BE2C (cell line): ENCODE measurements at regions not wholly inside any gene's neighbourhood (a gene's known extent, or its start where the extent isn't known, plus 50 kb on each side); places are given as distances from the start of the nearest gene placed in this dataset.

Source experiments
- DNase-seq: peaks from one replicate; pipeline ENCODE4 v3.0.0-alpha.2; 2020
- H3K27me3 ChIP-seq: fragments of 250-450 bp; sonication (Bioruptor Pico); 2 replicates; pipeline ENCODE4 v1.5.1; 2020; ENCODE audit warnings: mild to moderate bottlenecking
- H3K36me3 ChIP-seq: fragments of 250-450 bp; sonication (Bioruptor Pico); 2 replicates; pipeline ENCODE4 v1.5.1; 2020; ENCODE audit warnings: mild to moderate bottlenecking
- H3K4me1 ChIP-seq: fragments of 250-450 bp; sonication (Bioruptor Pico); 2 replicates; pipeline ENCODE4 v1.5.1; 2020
- H3K4me3 ChIP-seq: 2 replicates; pipeline ENCODE4 v1.5.1; 2011; ENCODE audit warnings: low read depth, low read length
- H3K9me3 ChIP-seq: fragments of 250-450 bp; sonication (Bioruptor Pico); 2 replicates; pipeline ENCODE4 v1.5.1; 2020
- CTCF ChIP-seq: IDR thresholded peaks from 2 replicates; pipeline ENCODE4 v1.5.1; 2012; ENCODE audit warnings: mild to moderate bottlenecking, low read depth, low read length

GRCh38 chr6:86856379-86856778 is 80.9 kb upstream of the HTR1E start:
- Histone ChIP-seq H3K4me3 (no peak overlapping the region), H3K27me3 (no peaks in the 10 kb centered on the region), H3K4me1 (peaks cover 13% of the 10 kb centered on the region), H3K36me3 (no peaks in the 10 kb centered on the region), H3K9me3 (no peaks in the 10 kb centered on the region)
- TF ChIP-seq CTCF: no peak
- peak; percentile 7 for DNase-seq

GRCh38 chr6:86848986-86849385 is 88.3 kb upstream of the HTR1E start:
- Histone ChIP-seq H3K36me3 (no peaks in the 10 kb centered on the region), H3K27me3 (no peaks in the 10 kb centered on the region), H3K4me1 (no peaks in the 10 kb centered on the region), H3K4me3 (no peak overlapping the region), H3K9me3 (no peaks in the 10 kb centered on the region)
- TF ChIP-seq CTCF: no peak
- DNase-seq: no peak

GRCh38 chr6:86832686-86833085 is 104.6 kb upstream of the HTR1E start:
- no peak for TF ChIP-seq CTCF
- Histone ChIP-seq H3K4me3 (no peak overlapping the region), H3K4me1 (no peaks in the 10 kb centered on the region), H3K27me3 (no peaks in the 10 kb centered on the region), H3K36me3 (no peaks in the 10 kb centered on the region), H3K9me3 (no peaks in the 10 kb centered on the region)
- DNase-seq: no peak

- Histone ChIP-seq H3K4me3 (no peak overlapping the region), H3K27me3 (no peaks in the 10 kb centered on the region), H3K36me3 (no peaks in the 10 kb centered on the region), H3K4me1 (no peaks in the 10 kb centered on the region; the same call in 1 of the 2 replicates), H3K9me3 (no peaks in the 10 kb centered on the region)
- DNase-seq: no peak
- TF ChIP-seq CTCF: no peak
Measured at GRCh38 chr6:86825436-86825835, 111.9 kb upstream of the HTR1E start.

GRCh38 chr6:86822747-86823146 is 114.6 kb upstream of the HTR1E start:
- H3K27me3 ChIP-seq: no peaks in the 10 kb centered on the region
- H3K4me3 ChIP-seq: no peak overlapping the region
- no peaks in the 10 kb centered on the region; the same call in 1 of the 2 replicates for H3K4me1 ChIP-seq
- no peak for TF ChIP-seq CTCF
- H3K9me3 ChIP-seq: no peaks in the 10 kb centered on the region
- DNase-seq: no peak
- H3K36me3 ChIP-seq: no peaks in the 10 kb centered on the region

- no peak overlapping the region for H3K4me3 ChIP-seq
- H3K4me1 ChIP-seq: no peaks in the 10 kb centered on the region; the same call in 1 of the 2 replicates
- H3K9me3 ChIP-seq: no peaks in the 10 kb centered on the region; the same call in 1 of the 2 replicates
- TF ChIP-seq CTCF: no peak
- H3K36me3 ChIP-seq: no peaks in the 10 kb centered on the region
- no peak for DNase-seq
- H3K27me3 ChIP-seq: no peaks in the 10 kb centered on the region
Measured at GRCh38 chr6:86820750-86821149, 116.6 kb upstream of the HTR1E start.
